HuH-7.5 (cell line): ENCODE measurements at regions not wholly inside any gene's neighbourhood (a gene's known extent, or its start where the extent isn't known, plus 50 kb on each side); places are given as distances from the start of the nearest gene placed in this dataset.
A peak's percentile ranks its signal among the peaks of the same experiment; 100 is the strongest.

Source experiments
- DNase-seq: peaks from one replicate; pipeline ENCODE4 v3.0.0; 2011; ENCODE audit warnings: low spot score

- no peak for DNase-seq
Measured at GRCh38 chr2:16254356-16254965, 314.1 kb downstream of the MYCN start.

- DNase-seq, result no peak
Measured at GRCh38 chr2:16253291-16253690, 312.9 kb downstream of the MYCN start.

- no peak for DNase-seq
Measured at GRCh38 chr2:16252891-16253290, 312.5 kb downstream of the MYCN start.

DNA sequence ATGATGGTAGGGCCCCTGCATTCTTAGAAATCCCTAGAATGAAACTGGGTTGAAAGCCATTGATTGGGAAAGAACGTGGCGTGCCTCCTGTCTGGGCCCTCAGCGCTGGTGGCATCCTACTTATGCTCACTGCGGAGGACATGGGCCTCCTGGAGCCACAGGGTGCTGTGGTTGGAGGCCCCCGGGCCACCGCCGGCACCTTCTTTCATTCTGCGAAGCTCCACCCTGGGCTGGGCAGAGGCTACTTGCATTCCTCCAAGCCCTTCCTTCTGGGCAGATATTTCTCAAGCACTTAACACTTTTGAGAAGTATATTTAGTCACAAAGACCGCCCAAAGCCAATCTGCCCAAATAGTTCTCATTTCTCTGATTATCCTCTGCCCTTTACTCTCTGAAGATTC lies 311.9 kb downstream of the MYCN start:
- no peak for DNase-seq

- no peak for DNase-seq
Measured at GRCh38 chr2:16251511-16252225, 311.3 kb downstream of the MYCN start.

DNA sequence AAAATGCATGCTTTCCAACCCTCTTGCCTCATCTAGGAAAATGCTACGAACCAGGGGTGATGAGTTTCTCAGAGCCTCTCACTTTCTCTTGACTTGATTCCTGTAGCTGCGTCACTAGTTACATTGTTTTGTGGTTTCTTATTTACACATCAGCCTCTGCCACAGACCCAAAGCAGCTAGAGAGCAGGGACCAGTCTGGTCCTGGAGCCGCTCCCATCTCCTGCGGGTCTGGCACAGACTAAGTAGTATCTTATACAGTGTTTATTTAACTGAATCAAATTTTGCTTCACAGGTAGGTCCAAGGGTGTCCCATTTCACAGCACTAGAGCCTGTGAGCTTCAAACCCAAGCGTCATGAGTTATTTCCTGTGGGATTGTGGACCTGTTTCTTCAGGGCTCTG lies 310.5 kb downstream of the MYCN start:
- no peak for DNase-seq

- DNase-seq, result no peak
Measured at GRCh38 chr2:16250466-16250865, 310.1 kb downstream of the MYCN start.

DNA sequence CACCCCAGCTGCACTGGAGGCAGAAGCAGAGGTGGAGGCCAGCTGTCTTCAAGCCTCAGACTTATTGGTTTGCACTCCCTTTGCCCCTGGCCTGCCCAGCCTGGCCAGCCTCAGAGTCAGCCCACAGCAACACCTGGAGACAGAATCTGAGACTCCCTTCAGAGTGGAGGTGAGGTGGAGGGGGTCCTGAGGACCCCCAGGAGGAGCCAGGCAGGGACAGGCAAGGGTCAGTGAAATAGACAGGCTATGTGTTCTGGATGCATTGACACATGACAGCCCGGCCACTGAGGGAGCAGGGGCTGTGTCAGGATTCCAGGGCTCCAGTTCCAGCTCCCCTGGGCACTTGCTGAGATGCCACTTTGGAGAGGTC lies 309.7 kb downstream of the MYCN start:
- DNase-seq, result no peak

- no peak for DNase-seq
Measured at GRCh38 chr2:16249246-16250055, 309.1 kb downstream of the MYCN start.

DNA sequence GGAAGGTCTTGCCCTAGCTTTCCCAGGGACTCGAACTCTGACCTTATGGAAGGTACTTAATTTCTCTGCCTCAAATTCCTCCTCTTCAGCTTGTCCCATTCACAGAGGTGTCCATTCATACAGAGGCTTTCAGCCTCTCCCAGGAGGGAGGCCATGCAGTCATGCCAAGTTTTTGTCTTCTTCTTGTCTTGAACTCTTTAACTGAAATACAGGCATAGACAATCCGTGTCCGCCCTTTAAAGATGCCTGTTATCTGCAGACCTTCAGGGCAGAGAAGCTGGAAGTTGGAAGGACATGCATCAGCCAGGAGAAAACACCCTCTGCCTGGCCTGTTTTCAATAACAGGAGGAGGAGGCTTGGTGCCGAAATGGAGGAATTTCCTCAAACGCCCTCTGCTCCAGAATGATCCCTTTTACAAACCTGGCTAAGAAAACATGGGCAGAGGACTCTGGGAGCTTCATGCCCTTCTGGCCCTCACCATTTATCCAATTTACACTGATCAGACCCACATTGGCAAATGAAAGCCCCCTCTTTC lies 308.3 kb downstream of the MYCN start:
- DNase-seq, result no peak

DNA sequence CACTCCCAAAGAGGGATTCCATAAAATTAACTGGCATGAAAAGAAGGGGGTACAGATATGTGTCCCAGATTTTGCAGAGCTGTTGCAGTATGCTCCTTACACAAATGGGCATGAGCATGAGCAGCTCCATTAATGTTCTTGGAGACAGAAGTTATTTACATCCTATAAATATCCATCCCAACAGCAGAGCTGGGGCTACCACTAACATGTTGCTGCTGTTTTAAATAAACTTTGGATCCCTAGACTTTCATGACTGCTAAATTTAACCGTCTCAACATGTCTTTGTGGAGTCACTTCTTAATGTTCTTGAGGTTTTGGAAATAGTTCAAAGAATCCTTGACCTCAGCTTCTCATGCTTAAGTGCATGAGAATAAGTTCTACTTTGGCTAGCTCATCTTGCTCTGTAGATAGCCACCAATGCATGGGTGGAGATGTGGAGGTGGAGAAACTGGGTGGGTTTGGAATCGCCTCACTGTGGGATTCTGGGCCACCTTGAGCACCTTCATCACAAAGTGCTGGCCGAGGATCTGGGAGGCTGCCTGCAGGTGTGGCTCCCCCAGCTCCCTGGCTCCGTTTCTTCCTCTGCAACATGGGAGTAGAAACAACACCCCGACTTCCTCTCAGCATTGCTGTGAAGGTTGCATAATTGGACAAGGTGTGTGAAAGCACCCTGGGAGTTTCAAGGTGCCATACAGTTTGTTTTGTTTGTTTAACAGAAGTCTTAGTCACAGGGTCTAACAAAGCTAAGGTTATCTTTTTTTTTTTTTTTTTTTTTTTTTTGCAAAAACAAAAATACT lies 307.2 kb downstream of the MYCN start:
- DNase-seq, result no peak

GRCh38 chr2:16246911-16247310 lies 306.6 kb downstream of the MYCN start:
- no peak for DNase-seq

DNA sequence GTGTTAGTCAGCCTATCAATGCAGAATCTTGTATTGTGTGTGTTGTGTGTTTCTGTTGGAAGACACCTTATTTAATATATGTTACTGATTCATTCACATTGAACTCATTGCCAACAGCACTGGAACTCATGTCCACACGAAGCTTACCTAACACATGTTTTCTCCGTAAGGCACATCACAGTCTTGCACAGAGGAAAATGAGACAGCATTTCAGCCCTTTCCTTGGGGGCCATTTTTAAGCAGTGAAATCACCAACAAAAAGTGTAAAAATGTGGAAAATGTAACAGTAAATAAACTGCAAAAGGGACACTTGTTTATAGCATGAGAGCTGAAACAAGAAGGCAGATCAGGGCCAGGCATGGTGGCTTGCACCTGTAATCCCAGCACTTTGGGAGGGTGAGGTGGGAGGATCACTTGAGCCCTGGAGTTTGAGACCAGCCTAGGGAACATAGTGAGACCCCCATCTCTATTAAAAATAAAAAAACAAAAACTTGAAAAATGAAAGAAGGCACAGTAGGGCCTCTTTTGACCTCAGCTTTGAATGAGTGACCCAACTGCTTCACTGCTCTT lies 306.0 kb downstream of the MYCN start:
- no peak for DNase-seq

DNA sequence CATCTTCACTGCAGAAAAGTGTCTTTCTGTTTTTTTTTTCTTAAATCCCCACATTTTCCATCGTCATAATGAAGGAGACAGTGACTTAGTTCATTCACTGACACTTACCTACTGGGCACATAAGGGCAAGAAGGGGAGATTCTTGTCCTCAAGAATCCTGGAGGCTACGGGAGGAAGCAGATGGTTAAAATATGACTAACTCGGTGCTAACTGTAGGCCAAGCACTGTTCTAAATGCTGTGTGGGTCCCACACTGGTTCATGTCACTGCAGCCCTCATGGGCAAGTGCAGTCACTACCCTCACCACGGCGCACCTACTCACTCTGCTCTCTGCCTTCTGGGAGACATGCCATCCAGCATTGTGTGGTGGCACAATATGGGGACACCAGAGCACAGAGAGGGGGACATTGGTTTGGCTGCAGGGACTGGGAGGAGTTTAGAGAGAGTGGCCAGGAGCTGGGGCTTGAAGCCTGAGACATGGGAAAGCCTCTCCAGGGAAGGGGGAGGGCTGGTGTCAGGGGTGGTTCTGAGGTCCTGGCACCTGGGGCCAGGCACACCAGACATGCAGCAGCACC lies 305.2 kb downstream of the MYCN start:
- DNase-seq, result no peak

DNA sequence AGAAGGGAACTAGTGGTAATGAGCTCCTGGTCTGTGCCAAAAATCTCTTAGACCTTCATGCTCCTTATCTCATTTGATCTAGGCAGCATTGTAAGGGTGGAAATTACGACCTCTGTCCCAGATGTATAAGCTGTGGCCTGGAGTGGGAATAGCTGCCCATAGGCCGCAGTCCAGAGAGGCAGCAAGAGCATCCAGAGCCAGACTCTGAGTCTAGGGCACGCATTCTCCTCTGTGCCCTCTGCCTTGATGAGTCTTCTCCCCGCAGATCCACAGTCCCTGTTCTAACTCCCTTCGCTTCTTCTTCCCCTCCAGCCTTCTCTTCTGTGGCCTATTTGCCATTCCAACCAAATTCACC lies 304.6 kb downstream of the MYCN start:
- DNase-seq, result no peak

DNA sequence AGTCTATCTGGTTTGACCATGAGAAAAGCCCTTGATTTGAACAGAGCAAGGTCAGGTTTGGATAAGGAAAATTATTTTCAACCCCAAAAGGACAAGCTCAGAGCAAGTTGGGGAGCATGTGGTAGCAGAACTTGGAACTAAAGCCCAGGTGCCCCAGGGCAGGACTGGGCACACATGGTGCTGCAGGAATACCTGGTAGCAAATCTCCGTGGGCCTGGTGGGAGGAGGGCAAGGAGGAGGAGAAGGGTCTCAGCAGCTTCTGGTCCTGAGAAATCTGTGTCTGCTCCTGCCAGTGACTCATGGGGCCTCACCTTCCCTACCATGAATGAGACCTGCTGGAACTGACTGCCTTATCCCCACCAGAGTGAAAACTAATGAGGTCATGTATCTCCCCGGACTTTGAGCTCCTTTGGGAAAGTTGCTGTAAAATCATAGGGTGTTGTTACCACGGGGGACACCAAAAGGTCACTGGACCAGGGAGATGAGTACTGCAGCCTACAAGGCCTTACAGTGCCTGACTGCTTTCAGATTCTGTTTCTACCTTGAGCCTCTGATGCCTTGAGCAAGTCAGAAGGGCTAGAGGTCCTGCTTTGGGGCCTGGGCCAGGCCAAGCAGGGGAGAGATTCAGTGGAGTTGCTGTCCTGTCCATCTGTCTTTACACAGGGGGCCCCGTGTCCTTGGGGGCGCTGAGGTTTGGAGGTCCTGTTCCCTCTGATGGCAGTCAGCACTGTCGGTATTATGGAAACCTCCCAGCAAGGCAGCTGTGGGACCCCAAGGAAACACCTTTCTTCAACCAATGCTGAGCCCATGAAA lies 304.0 kb downstream of the MYCN start:
- peak; percentile 54 for DNase-seq

- no peak for DNase-seq
Measured at GRCh38 chr2:16243411-16243996, 303.2 kb downstream of the MYCN start.

DNA sequence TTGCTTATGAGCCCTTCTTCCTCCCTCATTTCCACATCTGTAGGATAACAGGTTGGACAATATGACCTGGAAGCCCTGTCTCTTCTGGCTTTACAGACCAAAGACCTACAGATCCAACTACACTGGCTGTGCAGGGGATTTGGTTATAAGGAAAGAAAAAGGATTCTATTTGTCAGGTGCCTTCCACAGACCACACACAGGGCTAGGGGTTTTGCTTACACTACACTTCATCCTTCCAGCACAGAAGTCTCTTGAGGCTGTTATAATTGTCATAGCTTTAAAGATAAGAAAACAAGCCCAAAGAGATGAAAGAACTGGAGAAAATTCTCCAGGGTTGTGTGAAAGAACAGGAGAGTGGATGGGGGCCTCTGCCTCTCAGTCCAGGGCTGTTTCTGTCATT lies 302.6 kb downstream of the MYCN start:
- no peak for DNase-seq

GRCh38 chr2:16241166-16242160 lies 301.1 kb downstream of the MYCN start:
- DNase-seq, result no peak
